Ovary (tissue), 7 donors: ENCODE measurements at regions not wholly inside any gene's neighbourhood (a gene's known extent, or its start where the extent isn't known, plus 50 kb on each side); places are given as distances from the start of the nearest gene placed in this dataset.

ENCODE experiments used
- DNase-seq, 5 donors: peaks; one replicate each; pipeline ENCODE4 v3.0.0-alpha.2; 2019 to 2020
- H3K27ac ChIP-seq, 2 donors: fragments of 200-600 bp; one replicate each; pipeline versions ENCODE4 v1.5.1 to v1.8.0; 2019 to 2022
- H3K27me3 ChIP-seq: fragments of 200-600 bp; one replicate; pipeline ENCODE4 v1.8.0; 2022
- H3K36me3 ChIP-seq: fragments of 200-600 bp; sonication (generic); one replicate; pipeline ENCODE4 v1.5.1; 2019
- H3K4me1 ChIP-seq: one replicate; pipeline ENCODE4 v1.8.1; 2013; ENCODE audit warnings: mild to moderate bottlenecking, moderate library complexity; ENCODE audit not compliant: insufficient read depth
- H3K4me3 ChIP-seq: fragments of 200-600 bp; sonication (generic); one replicate; pipeline ENCODE4 v1.5.1; 2017
- H3K9me3 ChIP-seq, 2 donors: fragments of 200-600 bp in 1 of 2; sonication (generic) in 1 of 2; one replicate each; pipeline versions ENCODE4 v1.5.1 to v1.8.1; 2013 to 2019; ENCODE audit warnings: mild to moderate bottlenecking in 1 of 2, moderate library complexity in 1 of 2
- EP300 ChIP-seq: sonication (generic); formaldehyde crosslinking; IDR thresholded peaks from one replicate; pipeline ENCODE4 v1.6.1; 2017; ENCODE audit warnings: antibody characterized with exemption
- POLR2A ChIP-seq: fragments of 450-650 bp; IDR thresholded peaks from one replicate; pipeline ENCODE4 v1.6.1; 2017; ENCODE audit warnings: antibody characterized with exemption, mild to moderate bottlenecking, moderate library complexity
- WGBS, 3 donors: extraction: QIAGEN DNeasy Blood & Tissue Kit in 1 of 3; methylation state at CpG; one replicate each; pipeline versions ENCODE4 v1.1.5 to v1.1.7; 2013 to 2017; 5-methylcytosine and 5-hydroxymethylcytosine counted together
- intact Hi-C, 4 donors: fragments of 100-400 bp; cut with DNase I; formaldehyde crosslinking; loops; one replicate each; pipeline versions ENCODE4 v1.11.0 to v1.15.1; 2022 to 2023
- TF ChIP-seq, protein P1 (sequence below), 3 donors: fragments of 450-650 bp in 2 of 3; fragments of 200-600 bp in 1 of 3; IDR thresholded peaks; one replicate each; pipeline versions ENCODE4 v1.5.1 to v1.8.0; 2016 to 2022; ENCODE audit warnings: antibody characterized with exemption in 3 of 3, mild to moderate bottlenecking in 1 of 3
- donor health status: DM: no; HTN: no; CAD: no; lungs with moderate emphysema.
- donor health status: DM: no; HTN: no; CAD: no.
- donor health status: Bipolar disorder and iron deficiency.
- donor health status: DM: no; HTN: no; CAD: no.
- donor health status: DM: yes; HTN: yes; CAD: no.

DNA sequence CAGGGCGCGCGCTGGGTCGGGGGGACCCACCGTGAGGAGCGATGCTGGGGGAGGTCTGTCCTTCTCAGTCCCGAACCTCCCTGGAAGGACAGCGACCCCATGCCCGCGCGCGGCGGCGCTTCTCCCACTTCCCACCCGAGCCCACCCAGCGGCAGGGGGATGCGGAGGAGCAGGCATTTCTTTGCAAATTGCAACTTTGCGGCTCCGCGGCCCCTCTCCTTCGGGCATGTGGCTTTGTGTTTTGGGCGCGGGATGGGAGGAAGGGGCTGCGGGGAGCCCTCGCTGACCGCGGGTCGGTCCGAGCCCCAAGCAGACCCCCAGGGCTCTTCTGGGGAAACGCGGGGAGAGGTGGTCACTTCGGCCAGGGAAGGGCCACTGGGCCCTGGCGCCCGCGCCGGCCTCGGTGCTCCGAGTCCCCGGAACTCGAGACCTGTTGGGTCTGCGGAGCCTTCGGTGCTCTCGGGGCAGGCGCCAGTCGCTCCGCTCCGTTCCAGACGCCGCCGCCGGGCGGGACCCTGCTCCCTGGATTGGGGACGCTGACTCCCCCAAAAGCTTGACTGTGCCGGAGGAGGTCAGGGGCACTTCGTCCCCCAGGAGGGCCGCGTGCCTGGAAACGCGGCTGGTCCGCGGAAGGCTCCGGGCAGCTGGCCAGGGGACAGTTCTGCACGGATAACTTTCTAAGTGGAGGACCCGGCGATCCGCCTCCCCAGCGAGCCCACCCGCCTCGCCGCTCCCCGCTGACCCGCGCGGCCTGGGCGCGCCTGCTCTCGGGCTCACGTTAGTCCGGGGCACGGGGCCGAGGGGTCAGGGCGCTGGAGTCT lies 164.2 kb upstream of the DPP6 start:
- WGBS, 3 donors: 1 to 2% (median 2%) methylated on average over 60 to 82 of the region's 82 CpGs
- intact Hi-C loops: no loop called here
- no peaks in the 10 kb centered on the region for H3K4me1 ChIP-seq
- TF ChIP-seq, protein P1, sequence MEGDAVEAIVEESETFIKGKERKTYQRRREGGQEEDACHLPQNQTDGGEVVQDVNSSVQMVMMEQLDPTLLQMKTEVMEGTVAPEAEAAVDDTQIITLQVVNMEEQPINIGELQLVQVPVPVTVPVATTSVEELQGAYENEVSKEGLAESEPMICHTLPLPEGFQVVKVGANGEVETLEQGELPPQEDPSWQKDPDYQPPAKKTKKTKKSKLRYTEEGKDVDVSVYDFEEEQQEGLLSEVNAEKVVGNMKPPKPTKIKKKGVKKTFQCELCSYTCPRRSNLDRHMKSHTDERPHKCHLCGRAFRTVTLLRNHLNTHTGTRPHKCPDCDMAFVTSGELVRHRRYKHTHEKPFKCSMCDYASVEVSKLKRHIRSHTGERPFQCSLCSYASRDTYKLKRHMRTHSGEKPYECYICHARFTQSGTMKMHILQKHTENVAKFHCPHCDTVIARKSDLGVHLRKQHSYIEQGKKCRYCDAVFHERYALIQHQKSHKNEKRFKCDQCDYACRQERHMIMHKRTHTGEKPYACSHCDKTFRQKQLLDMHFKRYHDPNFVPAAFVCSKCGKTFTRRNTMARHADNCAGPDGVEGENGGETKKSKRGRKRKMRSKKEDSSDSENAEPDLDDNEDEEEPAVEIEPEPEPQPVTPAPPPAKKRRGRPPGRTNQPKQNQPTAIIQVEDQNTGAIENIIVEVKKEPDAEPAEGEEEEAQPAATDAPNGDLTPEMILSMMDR (IDR thresholded peaks at IDR 0.05): no peak
- TF ChIP-seq EP300 (no peak), POLR2A (no peak)
- no peaks in the 10 kb centered on the region for H3K27me3 ChIP-seq
- H3K4me3 ChIP-seq: peak overlapping the region; percentile 35
- no peaks in the 10 kb centered on the region for H3K36me3 ChIP-seq
- H3K27ac ChIP-seq: no peak overlapping the region
- H3K9me3 ChIP-seq: peaks cover 0 to 16% of the 10 kb centered on the region in 2 donors
- DNase-seq: no peak

DNA sequence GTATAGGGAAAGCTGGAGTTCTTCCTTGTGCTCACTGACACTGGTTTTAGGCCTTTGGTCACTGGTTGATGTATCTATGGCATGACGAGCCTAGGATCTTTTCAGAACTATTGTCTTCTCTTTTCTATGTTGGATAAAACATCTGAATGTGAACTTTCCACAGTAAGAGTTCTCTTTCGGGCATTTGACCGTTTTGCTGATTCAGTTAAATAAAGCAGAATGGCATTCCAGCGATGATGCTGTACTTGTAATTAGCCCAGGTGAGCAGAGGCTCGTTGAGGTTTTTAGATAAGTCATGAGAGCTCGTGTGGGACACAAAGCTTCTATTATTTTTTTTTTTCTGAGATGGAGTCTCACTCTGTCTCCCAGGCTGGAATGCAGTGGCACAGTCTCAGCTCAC lies 160.2 kb upstream of the DPP6 start:
- Histone ChIP-seq H3K4me3 (no peak overlapping the region), H3K36me3 (no peaks in the 10 kb centered on the region), H3K9me3 (peaks cover 0 to 2% of the 10 kb centered on the region in 2 donors), H3K4me1 (no peaks in the 10 kb centered on the region), H3K27ac (no peak overlapping the region), H3K27me3 (no peaks in the 10 kb centered on the region)
- intact Hi-C loops: no loop called here
- DNase-seq: no peak
- 77 to 85% (median 82%) methylated on average over 6 of the region's 6 CpGs for WGBS, 3 donors
- TF ChIP-seq EP300 (no peak), POLR2A (no peak)
- TF ChIP-seq, protein P1 (IDR thresholded peaks at IDR 0.05): no peak

DNA sequence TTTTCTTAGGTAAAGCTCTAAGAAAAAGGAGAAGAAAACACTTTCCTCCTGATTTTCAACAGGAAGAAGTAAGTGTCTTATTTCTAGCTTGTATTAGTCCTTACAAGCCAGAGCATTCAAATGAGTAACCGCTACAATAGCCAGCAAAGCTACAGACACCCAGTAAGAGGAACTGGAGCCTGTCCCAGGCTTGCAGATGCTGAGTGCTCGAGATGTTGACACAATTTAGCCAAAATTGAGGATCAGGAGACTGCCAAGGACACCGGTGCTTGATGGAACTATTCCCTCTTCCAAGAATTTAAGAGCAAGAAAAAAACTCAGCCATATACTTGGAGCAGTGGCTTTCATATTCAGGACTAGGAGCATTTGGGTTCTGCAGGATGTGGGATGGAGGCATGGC lies 149.3 kb upstream of the DPP6 start:
- intact Hi-C loops: no loop called here
- no peaks in the 10 kb centered on the region for H3K36me3 ChIP-seq
- no peaks in the 10 kb centered on the region for H3K9me3 ChIP-seq
- H3K27ac ChIP-seq: no peak overlapping the region
- TF ChIP-seq POLR2A: no peak
- TF ChIP-seq, protein P1 (IDR thresholded peaks at IDR 0.05): no peak
- no peak for TF ChIP-seq EP300
- no peak overlapping the region for H3K4me3 ChIP-seq
- H3K4me1 ChIP-seq: no peaks in the 10 kb centered on the region
- no peak for DNase-seq
- H3K27me3 ChIP-seq: no peaks in the 10 kb centered on the region
- WGBS, 3 donors: 30 to 37% (median 33%) methylated on average over 3 of the region's 3 CpGs

DNA sequence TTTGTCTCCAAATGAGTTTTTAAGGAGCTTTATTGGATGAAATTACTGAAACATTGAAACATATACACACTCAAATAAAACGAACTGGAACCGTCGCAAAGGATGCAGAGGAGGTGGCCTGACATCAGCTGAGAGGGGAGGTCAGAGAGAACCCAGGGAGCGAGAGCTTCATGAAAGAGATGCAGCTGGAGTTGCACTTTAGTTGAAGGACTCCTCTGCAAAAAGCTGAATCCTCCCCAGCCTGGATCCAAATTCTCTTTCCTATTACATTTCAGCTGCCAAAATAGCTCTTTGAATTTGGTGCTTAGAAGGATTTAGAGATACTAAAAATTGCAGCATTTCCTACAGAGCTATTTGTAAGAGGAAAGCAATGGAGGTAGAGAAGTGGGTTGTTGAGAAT lies 140.0 kb upstream of the DPP6 start:
- Histone ChIP-seq H3K27ac (no peak overlapping the region), H3K4me1 (no peaks in the 10 kb centered on the region), H3K36me3 (no peaks in the 10 kb centered on the region), H3K4me3 (no peak overlapping the region), H3K27me3 (no peaks in the 10 kb centered on the region), H3K9me3 (no peaks in the 10 kb centered on the region)
- WGBS, 3 donors: 2 to 9% (median 4%) methylated on average over 4 of the region's 4 CpGs
- intact Hi-C loops: no loop called here
- no peak for DNase-seq
- TF ChIP-seq, protein P1 (IDR thresholded peaks at IDR 0.05): no peak
- TF ChIP-seq POLR2A (no peak), EP300 (no peak)
